PC-9 (cell line): ENCODE measurements at regions not wholly inside any gene's neighbourhood (a gene's known extent, or its start where the extent isn't known, plus 50 kb on each side); places are given as distances from the start of the nearest gene placed in this dataset.

Experiments used
- EZH2 ChIP-seq: fragments of 200-600 bp; sonication (generic); IDR thresholded peaks from 2 replicates; pipeline ENCODE4 v1.8.0; 2017; ENCODE audit warnings: antibody characterized with exemption, low read depth
- TF ChIP-seq, protein P1 (sequence below): fragments of 200-600 bp; sonication (generic); conservative IDR thresholded peaks from 2 replicates; pipeline ENCODE4 v1.6.1; 2017; ENCODE audit warnings: mixed run types, antibody characterized with exemption, mild to moderate bottlenecking, moderate library complexity

DNA sequence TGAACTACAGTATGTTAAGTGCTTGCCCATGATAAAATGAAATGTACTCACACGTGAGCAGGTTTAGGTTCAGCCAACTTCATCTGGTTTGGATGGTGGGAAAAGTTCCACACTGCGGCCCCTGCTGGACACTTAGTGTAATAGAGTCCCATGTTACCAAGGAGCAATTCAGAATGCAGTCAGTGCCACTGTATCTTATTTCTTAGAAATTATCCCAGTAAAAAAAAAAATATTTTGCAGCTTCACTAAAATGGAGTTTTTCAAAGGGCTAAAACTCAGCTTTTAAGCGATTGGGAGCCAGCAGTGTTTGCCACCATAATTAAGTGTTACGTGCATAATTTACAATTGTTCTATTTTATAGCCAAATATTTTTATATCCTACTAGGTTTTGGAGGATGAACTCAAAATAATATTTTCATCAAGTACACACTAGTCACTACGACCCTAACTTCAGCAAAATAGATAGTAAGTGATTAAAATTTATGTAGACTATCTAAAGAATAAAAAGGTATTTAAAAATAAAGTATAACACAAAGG lies 371.7 kb upstream of the GBE1 start:
- TF ChIP-seq, protein P1, sequence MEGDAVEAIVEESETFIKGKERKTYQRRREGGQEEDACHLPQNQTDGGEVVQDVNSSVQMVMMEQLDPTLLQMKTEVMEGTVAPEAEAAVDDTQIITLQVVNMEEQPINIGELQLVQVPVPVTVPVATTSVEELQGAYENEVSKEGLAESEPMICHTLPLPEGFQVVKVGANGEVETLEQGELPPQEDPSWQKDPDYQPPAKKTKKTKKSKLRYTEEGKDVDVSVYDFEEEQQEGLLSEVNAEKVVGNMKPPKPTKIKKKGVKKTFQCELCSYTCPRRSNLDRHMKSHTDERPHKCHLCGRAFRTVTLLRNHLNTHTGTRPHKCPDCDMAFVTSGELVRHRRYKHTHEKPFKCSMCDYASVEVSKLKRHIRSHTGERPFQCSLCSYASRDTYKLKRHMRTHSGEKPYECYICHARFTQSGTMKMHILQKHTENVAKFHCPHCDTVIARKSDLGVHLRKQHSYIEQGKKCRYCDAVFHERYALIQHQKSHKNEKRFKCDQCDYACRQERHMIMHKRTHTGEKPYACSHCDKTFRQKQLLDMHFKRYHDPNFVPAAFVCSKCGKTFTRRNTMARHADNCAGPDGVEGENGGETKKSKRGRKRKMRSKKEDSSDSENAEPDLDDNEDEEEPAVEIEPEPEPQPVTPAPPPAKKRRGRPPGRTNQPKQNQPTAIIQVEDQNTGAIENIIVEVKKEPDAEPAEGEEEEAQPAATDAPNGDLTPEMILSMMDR = peak; percentile 82
- TF ChIP-seq EZH2 = no peak
